Mesendoderm (in vitro differentiated cells): ENCODE measurements at regions not wholly inside any gene's neighbourhood (a gene's known extent, or its start where the extent isn't known, plus 50 kb on each side); places are given as distances from the start of the nearest gene placed in this dataset.

Experiments used
- DNase-seq: peaks from one replicate; pipeline ENCODE4 v3.0.0; 2013
- H2AK5ac ChIP-seq: 2 replicates; pipeline ENCODE4 v1.6.1; 2013; ENCODE audit warnings: low read length, inconsistent platforms
- H2BK120ac ChIP-seq: 2 replicates; pipeline ENCODE4 v1.6.1; 2013; ENCODE audit warnings: low read depth, mild to moderate bottlenecking, low read length, moderate library complexity, mixed read lengths
- H2BK15ac ChIP-seq: replicated peaks from 2 replicates; pipeline ENCODE4 v1.6.1; 2013; ENCODE audit warnings: low read depth, mild to moderate bottlenecking, moderate library complexity
- H2BK5ac ChIP-seq: 2 replicates; pipeline ENCODE4 v1.6.1; 2013; ENCODE audit warnings: low read length, inconsistent platforms
- H3K18ac ChIP-seq: 2 replicates; pipeline ENCODE4 v1.6.1; 2013; ENCODE audit warnings: mild to moderate bottlenecking, low read length, mixed read lengths
- H3K23ac ChIP-seq: one replicate; pipeline ENCODE4 v1.6.1; 2013; ENCODE audit warnings: low read length
- H3K27ac ChIP-seq: 2 replicates; pipeline ENCODE4 v1.5.1; 2013; ENCODE audit warnings: low read depth, mild to moderate bottlenecking, inconsistent platforms, low read length, moderate library complexity
- H3K27me3 ChIP-seq: 2 replicates; pipeline ENCODE4 v1.6.1; 2013; ENCODE audit warnings: low read length, control low read depth, mild to moderate bottlenecking, inconsistent platforms; ENCODE audit not compliant: insufficient read depth, poor library complexity
- H3K36me3 ChIP-seq: 2 replicates; pipeline ENCODE4 v1.6.1; 2013; ENCODE audit warnings: low read length, inconsistent platforms; ENCODE audit not compliant: control insufficient read depth, insufficient read depth
- H3K4ac ChIP-seq: one replicate; pipeline ENCODE4 v1.6.1; 2013; ENCODE audit warnings: low read depth, mild to moderate bottlenecking, low read length, moderate library complexity
- H3K4me1 ChIP-seq: 2 replicates; pipeline ENCODE4 v1.6.1; 2013; ENCODE audit warnings: low read depth, low read length, inconsistent platforms; ENCODE audit not compliant: control insufficient read depth
- H3K4me2 ChIP-seq: 2 replicates; pipeline ENCODE4 v1.6.1; 2013; ENCODE audit warnings: low read length
- H3K4me3 ChIP-seq: 2 replicates; pipeline ENCODE4 v1.5.1; 2013; ENCODE audit warnings: mild to moderate bottlenecking, low read length
- H3K56ac ChIP-seq: one replicate; pipeline ENCODE4 v1.6.1; 2013; ENCODE audit warnings: low read length
- H3K79me1 ChIP-seq: 2 replicates; pipeline ENCODE4 v1.6.1; 2013; ENCODE audit warnings: low read length, inconsistent platforms
- H3K79me2 ChIP-seq: 2 replicates; pipeline ENCODE4 v1.6.1; 2013; ENCODE audit warnings: mild to moderate bottlenecking, low read length; ENCODE audit not compliant: control insufficient read depth, insufficient read depth
- H3K9ac ChIP-seq: 2 replicates; pipeline ENCODE4 v1.6.1; 2013; ENCODE audit warnings: low read length, inconsistent platforms
- H4K5ac ChIP-seq: one replicate; pipeline ENCODE4 v1.6.1; 2013; ENCODE audit warnings: low read length
- H4K8ac ChIP-seq: one replicate; pipeline ENCODE4 v1.6.1; 2013; ENCODE audit warnings: low read depth, mild to moderate bottlenecking, control low read depth, low read length, moderate library complexity
- WGBS: extraction: QIAGEN DNeasy Blood & Tissue Kit; methylation state at CpG from one replicate; pipeline ENCODE4 v1.1.7; 2013; ENCODE audit warnings: low lambda C conversion rate, missing lambda C conversion rate; ENCODE audit not compliant: insufficient coverage; ENCODE audit errors: extremely low coverage; 5-methylcytosine and 5-hydroxymethylcytosine counted together

- H2AK5ac ChIP-seq = no peak overlapping the region
- H3K9ac ChIP-seq = no peak overlapping the region
- no peaks in the 10 kb centered on the region for H3K27me3 ChIP-seq
- H4K5ac ChIP-seq = no peak overlapping the region
- H2BK5ac ChIP-seq = no peak overlapping the region
- no peak for DNase-seq
- no peaks in the 10 kb centered on the region for H3K36me3 ChIP-seq
- no peaks in the 10 kb centered on the region for H3K4me1 ChIP-seq
- no peak overlapping the region for H3K18ac ChIP-seq
- no peak overlapping the region for H3K4ac ChIP-seq
- no CpG with 5 or more reads among the region's 3 CpGs for WGBS
- no peak overlapping the region for H2BK120ac ChIP-seq
- no peak overlapping the region for H4K8ac ChIP-seq
- no peak overlapping the region for H3K4me3 ChIP-seq
- H2BK15ac ChIP-seq = no peak overlapping the region
- H3K79me2 ChIP-seq = no peaks in the 10 kb centered on the region
- no peak overlapping the region for H3K27ac ChIP-seq
- no peak overlapping the region for H3K23ac ChIP-seq
- no peaks in the 10 kb centered on the region for H3K79me1 ChIP-seq
- no peak overlapping the region for H3K56ac ChIP-seq
- no peak overlapping the region for H3K4me2 ChIP-seq
These were observed 421.2 kb downstream of the DCAF12L2 start for GRCh38 chrX:125744914-125745313.

- H2AK5ac ChIP-seq = no peak overlapping the region
- no peaks in the 10 kb centered on the region for H3K27me3 ChIP-seq
- H3K4me1 ChIP-seq = no peaks in the 10 kb centered on the region
- H3K36me3 ChIP-seq = no peaks in the 10 kb centered on the region
- no peak overlapping the region for H3K18ac ChIP-seq
- no peak overlapping the region for H3K9ac ChIP-seq
- DNase-seq = no peak
- WGBS = no CpG with 5 or more reads among the region's 8 CpGs
- H3K23ac ChIP-seq = no peak overlapping the region
- H4K8ac ChIP-seq = no peak overlapping the region
- H3K56ac ChIP-seq = no peak overlapping the region
- H4K5ac ChIP-seq = no peak overlapping the region
- H3K4ac ChIP-seq = no peak overlapping the region
- no peaks in the 10 kb centered on the region for H3K79me1 ChIP-seq
- H3K79me2 ChIP-seq = no peaks in the 10 kb centered on the region
- H3K27ac ChIP-seq = no peak overlapping the region
- no peak overlapping the region for H2BK120ac ChIP-seq
- no peak overlapping the region for H2BK5ac ChIP-seq
- H2BK15ac ChIP-seq = no peak overlapping the region
- no peak overlapping the region for H3K4me2 ChIP-seq
- no peak overlapping the region for H3K4me3 ChIP-seq
These were observed 408.1 kb downstream of the DCAF12L2 start for GRCh38 chrX:125757794-125758564.

- no CpG with 5 or more reads among the region's 2 CpGs for whole genome bisulfite sequencing
- no peak overlapping the region for H2BK15ac ChIP-seq
- no peak overlapping the region for H3K4me3 ChIP-seq
- no peak for DNase-seq
- no peaks in the 10 kb centered on the region for H3K79me2 ChIP-seq
- no peak overlapping the region for H2AK5ac ChIP-seq
- H2BK120ac ChIP-seq = no peak overlapping the region
- no peak overlapping the region for H3K27ac ChIP-seq
- no peak overlapping the region for H2BK5ac ChIP-seq
- no peaks in the 10 kb centered on the region for H3K36me3 ChIP-seq
- no peak overlapping the region for H3K4ac ChIP-seq
- no peak overlapping the region for H3K4me2 ChIP-seq
- H3K18ac ChIP-seq = no peak overlapping the region
- H3K79me1 ChIP-seq = no peaks in the 10 kb centered on the region
- no peaks in the 10 kb centered on the region for H3K27me3 ChIP-seq
- H3K56ac ChIP-seq = no peak overlapping the region
- H3K4me1 ChIP-seq = no peaks in the 10 kb centered on the region
- no peak overlapping the region for H4K5ac ChIP-seq
- H3K23ac ChIP-seq = no peak overlapping the region
- H4K8ac ChIP-seq = no peak overlapping the region
- H3K9ac ChIP-seq = no peak overlapping the region
These were observed 407.3 kb downstream of the DCAF12L2 start for GRCh38 chrX:125758819-125759218.

GRCh38 chrX:125762954-125763353 lies 403.1 kb downstream of the DCAF12L2 start:
- DNase-seq = no peak
- no peaks in the 10 kb centered on the region for H3K27me3 ChIP-seq

GRCh38 chrX:125765347-125765746 lies 400.7 kb downstream of the DCAF12L2 start:
- H3K27ac ChIP-seq = no peak overlapping the region
- H3K4me3 ChIP-seq = no peak overlapping the region
- no peaks in the 10 kb centered on the region for H3K4me1 ChIP-seq
- DNase-seq = no peak
- H3K79me1 ChIP-seq = no peaks in the 10 kb centered on the region
- H3K56ac ChIP-seq = no peak overlapping the region
- no peaks in the 10 kb centered on the region for H3K36me3 ChIP-seq
- no peak overlapping the region for H2BK15ac ChIP-seq
- no peak overlapping the region for H3K9ac ChIP-seq
- no peaks in the 10 kb centered on the region for H3K79me2 ChIP-seq
- no peak overlapping the region for H3K4me2 ChIP-seq
- no peak overlapping the region for H4K8ac ChIP-seq
- H2AK5ac ChIP-seq = no peak overlapping the region
- no peak overlapping the region for H3K18ac ChIP-seq
- H2BK5ac ChIP-seq = no peak overlapping the region
- no CpG with 5 or more reads among the region's 2 CpGs for WGBS
- H3K23ac ChIP-seq = no peak overlapping the region
- H3K4ac ChIP-seq = no peak overlapping the region
- H3K27me3 ChIP-seq = no peaks in the 10 kb centered on the region
- no peak overlapping the region for H2BK120ac ChIP-seq
- H4K5ac ChIP-seq = no peak overlapping the region

More at GRCh38 chrX:125762954-125763353, 403.1 kb downstream of the DCAF12L2 start:
- Histone ChIP-seq H3K23ac (no peak overlapping the region), H2BK15ac (no peak overlapping the region), H3K79me2 (no peaks in the 10 kb centered on the region), H3K79me1 (no peaks in the 10 kb centered on the region), H3K27ac (no peak overlapping the region), H2AK5ac (no peak overlapping the region), H3K9ac (no peak overlapping the region), H3K4ac (no peak overlapping the region), H3K36me3 (no peaks in the 10 kb centered on the region), H4K8ac (no peak overlapping the region), H2BK5ac (no peak overlapping the region), H4K5ac (no peak overlapping the region), H3K56ac (no peak overlapping the region), H2BK120ac (no peak overlapping the region), H3K4me3 (no peak overlapping the region), H3K18ac (no peak overlapping the region), H3K4me2 (no peak overlapping the region), H3K4me1 (no peaks in the 10 kb centered on the region)
- no CpG with 5 or more reads among the region's 1 CpG for WGBS

- Histone ChIP-seq H3K56ac (no peak overlapping the region), H3K27ac (no peak overlapping the region), H4K5ac (no peak overlapping the region), H3K4me2 (no peak overlapping the region), H3K79me1 (no peaks in the 10 kb centered on the region), H2BK120ac (no peak overlapping the region), H3K4me1 (no peaks in the 10 kb centered on the region), H3K9ac (no peak overlapping the region), H3K36me3 (no peaks in the 10 kb centered on the region), H2BK5ac (no peak overlapping the region), H3K27me3 (no peaks in the 10 kb centered on the region), H3K4me3 (no peak overlapping the region), H3K4ac (no peak overlapping the region), H3K23ac (no peak overlapping the region), H2AK5ac (no peak overlapping the region), H3K79me2 (no peaks in the 10 kb centered on the region), H2BK15ac (no peak overlapping the region), H3K18ac (no peak overlapping the region), H4K8ac (no peak overlapping the region)
- WGBS = no CpG with 5 or more reads among the region's 2 CpGs
- DNase-seq = peak; percentile 6
These were observed 396.5 kb downstream of the DCAF12L2 start for GRCh38 chrX:125769628-125770027.
